ENCODE measurements at regions not wholly inside any gene's neighbourhood (a gene's known extent, or its start where the extent isn't known, plus 50 kb on each side); places are given as distances from the start of the nearest gene placed in this dataset.

DNA sequence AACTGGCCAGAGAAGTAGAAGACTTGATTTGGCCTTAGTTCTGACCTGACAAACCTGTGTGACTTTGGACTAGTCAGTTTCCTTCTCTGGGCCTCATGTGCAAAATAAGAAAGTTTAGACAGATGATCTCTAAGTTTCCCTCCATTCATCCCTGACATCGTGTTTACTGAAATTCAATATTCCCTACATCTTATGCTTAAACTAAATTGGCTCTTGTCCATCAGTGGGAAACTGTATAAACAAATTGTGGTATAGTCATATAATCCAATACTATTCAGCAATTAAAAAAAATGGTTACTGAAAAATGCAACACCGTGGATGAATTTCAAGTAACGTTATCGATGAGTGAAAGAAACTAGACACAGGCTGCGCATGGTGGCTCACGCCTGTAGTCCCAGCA is 64.4 kb upstream of the HRH1 start:
- Histone ChIP-seq H3K27ac (no peak overlapping the region), H3K4me1 (no peaks in the 10 kb centered on the region), H3K9me3 (no peaks in the 10 kb centered on the region), H3K27me3 (no peaks in the 10 kb centered on the region), H3K36me3 (no peaks in the 10 kb centered on the region), H3K4me3 (no peak overlapping the region)
- intact Hi-C loops (cut with DNase I): no loop called here
- ATAC-seq: no peak
- TF ChIP-seq, protein P1, sequence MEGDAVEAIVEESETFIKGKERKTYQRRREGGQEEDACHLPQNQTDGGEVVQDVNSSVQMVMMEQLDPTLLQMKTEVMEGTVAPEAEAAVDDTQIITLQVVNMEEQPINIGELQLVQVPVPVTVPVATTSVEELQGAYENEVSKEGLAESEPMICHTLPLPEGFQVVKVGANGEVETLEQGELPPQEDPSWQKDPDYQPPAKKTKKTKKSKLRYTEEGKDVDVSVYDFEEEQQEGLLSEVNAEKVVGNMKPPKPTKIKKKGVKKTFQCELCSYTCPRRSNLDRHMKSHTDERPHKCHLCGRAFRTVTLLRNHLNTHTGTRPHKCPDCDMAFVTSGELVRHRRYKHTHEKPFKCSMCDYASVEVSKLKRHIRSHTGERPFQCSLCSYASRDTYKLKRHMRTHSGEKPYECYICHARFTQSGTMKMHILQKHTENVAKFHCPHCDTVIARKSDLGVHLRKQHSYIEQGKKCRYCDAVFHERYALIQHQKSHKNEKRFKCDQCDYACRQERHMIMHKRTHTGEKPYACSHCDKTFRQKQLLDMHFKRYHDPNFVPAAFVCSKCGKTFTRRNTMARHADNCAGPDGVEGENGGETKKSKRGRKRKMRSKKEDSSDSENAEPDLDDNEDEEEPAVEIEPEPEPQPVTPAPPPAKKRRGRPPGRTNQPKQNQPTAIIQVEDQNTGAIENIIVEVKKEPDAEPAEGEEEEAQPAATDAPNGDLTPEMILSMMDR (IDR thresholded peaks at IDR 0.05): no peak
- no peak for DNase-seq

DNA sequence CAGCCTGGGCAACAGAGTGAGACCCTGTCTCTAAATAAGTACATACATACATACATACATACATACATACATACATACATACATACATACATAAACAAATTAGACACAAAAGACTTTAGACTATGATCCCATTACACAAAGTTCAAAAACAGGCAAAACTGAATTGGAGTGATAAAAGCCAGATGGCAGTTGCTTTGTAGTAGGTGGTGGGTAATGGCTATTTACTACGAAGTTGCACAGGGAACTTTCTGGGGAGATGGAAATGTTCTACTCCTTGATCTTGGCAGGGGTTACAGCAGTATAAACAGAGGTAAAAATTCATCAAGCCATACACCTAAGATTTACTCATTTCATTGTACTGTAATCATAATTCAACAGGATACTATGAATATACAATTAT is 63.7 kb upstream of the HRH1 start:
- H3K27me3 ChIP-seq: no peaks in the 10 kb centered on the region
- H3K27ac ChIP-seq: no peak overlapping the region
- TF ChIP-seq, protein P1 (IDR thresholded peaks at IDR 0.05): no peak
- intact Hi-C loops (cut with DNase I): no loop called here
- no peaks in the 10 kb centered on the region for H3K36me3 ChIP-seq
- H3K4me1 ChIP-seq: no peaks in the 10 kb centered on the region
- DNase-seq (no peak), ATAC-seq (no peak)
- no peaks in the 10 kb centered on the region for H3K9me3 ChIP-seq
- H3K4me3 ChIP-seq: no peak overlapping the region

DNA sequence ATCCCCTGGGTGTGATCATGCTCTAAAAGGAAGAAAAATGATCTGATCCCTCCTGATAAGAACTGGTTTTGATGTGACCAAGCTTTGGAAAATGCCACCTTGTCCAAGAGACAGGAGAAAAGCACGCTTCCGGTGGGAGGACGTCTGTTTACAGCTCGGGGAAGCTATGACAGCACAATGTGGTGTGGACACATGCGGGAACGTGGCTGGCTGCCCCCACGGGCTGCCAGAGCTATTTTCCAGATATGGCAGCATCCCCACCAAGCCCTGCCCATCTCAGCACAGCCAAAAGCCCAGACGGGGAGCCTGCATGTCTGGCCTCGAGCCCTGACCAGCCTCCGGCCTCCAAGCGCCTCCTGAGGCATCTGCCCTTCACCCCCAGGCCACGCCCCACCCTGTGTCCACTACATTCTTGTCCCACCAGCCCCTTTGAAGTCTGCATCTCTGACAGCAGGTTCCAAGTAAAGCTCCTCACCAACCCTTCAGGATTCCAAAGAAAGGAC is 63.2 kb upstream of the HRH1 start:
- no peak for ATAC-seq
- Histone ChIP-seq H3K9me3 (no peaks in the 10 kb centered on the region), H3K27me3 (no peaks in the 10 kb centered on the region), H3K27ac (no peak overlapping the region), H3K36me3 (no peaks in the 10 kb centered on the region), H3K4me3 (no peak overlapping the region), H3K4me1 (no peaks in the 10 kb centered on the region)
- intact Hi-C loops (cut with DNase I): no loop called here
- TF ChIP-seq, protein P1 (IDR thresholded peaks at IDR 0.05): no peak
- no peak for DNase-seq

DNA sequence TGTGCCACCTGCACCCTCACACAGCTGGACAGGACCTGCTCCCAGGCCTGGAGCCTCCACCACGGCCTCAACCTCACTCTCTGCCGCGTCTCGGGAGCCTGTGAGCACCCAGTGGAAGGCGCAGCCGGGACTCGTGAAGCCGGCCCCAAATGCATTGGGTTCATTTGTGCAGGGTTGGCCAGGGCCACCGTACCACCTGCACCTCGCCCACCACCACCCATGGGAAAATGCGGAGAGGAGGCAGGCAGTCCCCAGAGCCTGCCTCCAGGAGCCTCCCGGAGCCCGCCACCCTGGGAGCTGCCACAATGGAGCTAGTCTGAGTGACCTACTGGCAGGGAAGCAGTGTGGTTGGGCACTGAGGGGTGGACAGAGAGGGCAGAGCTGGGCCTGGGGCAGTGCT is 62.5 kb upstream of the HRH1 start:
- H3K4me3 ChIP-seq: no peak overlapping the region
- no peaks in the 10 kb centered on the region for H3K27me3 ChIP-seq
- no peaks in the 10 kb centered on the region for H3K36me3 ChIP-seq
- ATAC-seq (no peak), DNase-seq (no peak)
- TF ChIP-seq, protein P1 (IDR thresholded peaks at IDR 0.05): no peak
- no peaks in the 10 kb centered on the region for H3K9me3 ChIP-seq
- H3K27ac ChIP-seq: no peak overlapping the region
- intact Hi-C loops (cut with DNase I): no loop called here
- peaks cover 4% of the 10 kb centered on the region for H3K4me1 ChIP-seq

DNA sequence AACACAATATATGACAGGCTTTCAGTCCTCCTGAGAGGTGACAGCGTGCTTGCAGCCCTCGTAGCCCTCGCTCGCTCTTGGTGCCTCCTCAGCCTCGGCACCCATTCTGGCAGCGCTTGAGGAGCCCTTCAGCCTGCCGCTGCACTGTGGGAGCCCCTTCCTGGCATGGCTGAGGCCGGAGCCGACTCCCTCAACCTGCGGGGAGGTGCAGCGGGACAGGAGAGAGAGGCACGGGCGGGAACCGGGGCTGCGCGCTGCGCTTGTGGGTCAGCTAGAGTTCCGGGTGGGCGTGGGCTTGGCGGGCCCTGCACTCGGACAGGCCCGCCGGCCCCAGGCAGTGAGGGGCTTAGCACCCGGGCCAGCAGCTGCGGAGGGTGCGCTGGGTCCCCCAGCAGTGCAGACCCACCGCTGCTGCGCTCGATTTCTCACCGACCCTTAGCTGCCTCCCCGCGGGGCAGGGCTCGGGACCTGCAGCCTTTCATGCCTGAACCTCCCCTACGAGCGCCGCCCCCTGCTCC is 60.4 kb upstream of the HRH1 start:
- no peak for ATAC-seq

More for the DNA sequence above, 60.4 kb upstream of the HRH1 start:
- no peaks in the 10 kb centered on the region for H3K36me3 ChIP-seq
- intact Hi-C loops (cut with DNase I): no loop called here
- peaks cover 6% of the 10 kb centered on the region for H3K4me1 ChIP-seq
- no peak for DNase-seq
- H3K9me3 ChIP-seq: no peaks in the 10 kb centered on the region
- H3K27ac ChIP-seq: no peak overlapping the region
- H3K27me3 ChIP-seq: no peaks in the 10 kb centered on the region
- H3K4me3 ChIP-seq: no peak overlapping the region
- TF ChIP-seq, protein P1 (IDR thresholded peaks at IDR 0.05): no peak
